ENCODE measurements at regions not wholly inside any gene's neighbourhood (a gene's known extent, or its start where the extent isn't known, plus 50 kb on each side); places are given as distances from the start of the nearest gene placed in this dataset.
"Not testable (repeated sequence)": the region's sequence is repeated elsewhere in the genome, so short reads cannot be mapped to it uniquely, and the experiment has no call there.

DNA sequence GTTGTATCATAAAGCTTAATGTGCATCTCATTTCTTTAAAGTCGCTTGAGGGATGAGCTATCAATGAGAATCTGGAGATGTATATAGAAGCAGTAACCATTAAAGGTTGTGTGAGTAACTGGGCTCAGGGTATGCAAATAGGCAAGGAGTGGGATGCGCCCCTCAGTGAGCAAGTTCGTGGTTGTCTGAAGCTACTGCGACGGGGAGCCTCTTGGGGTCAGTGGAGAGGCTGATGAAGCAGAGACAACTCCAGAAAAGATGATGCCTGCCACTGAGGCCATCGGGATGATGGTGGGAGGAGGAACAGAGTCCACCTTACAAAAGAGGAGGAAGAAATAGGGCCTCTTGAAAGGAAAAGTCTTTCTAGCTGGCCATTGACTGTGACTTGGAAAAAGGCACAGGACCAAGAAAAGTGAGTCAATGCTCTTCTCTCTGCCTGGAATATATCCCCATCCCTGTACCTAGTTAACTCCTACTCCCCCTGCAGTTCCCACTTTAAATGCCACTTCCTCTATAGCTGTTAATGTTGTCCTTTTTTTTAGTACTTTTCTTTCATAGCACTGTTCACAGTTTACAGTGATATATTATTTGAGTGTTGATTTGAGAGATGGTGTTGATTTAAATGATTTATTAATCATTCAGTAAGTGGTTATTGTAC lies 51.4 kb upstream of the LSM6 start:
- peak; percentile 91 for FAIRE-seq
- DNase-seq (ENCODE audit: insufficient read length, low spot score) = peak; percentile 7

DNA sequence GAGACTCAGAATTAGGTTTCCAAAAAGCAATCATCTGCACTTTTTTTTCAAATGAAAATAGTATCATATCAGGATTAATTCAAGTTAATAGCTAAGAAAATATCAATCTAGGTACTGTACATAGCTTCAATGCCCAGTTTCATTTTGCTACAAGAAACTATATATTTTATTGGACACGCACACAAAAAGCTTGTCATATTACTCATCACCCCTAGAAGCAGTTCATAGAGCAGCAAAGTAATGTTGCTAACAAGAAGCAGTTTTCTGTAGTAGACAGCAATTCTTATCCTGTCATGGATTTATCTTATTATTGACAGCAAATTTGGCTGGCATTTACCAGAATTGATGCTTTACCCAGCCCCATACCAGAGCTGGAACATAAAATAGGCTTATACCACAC lies 52.3 kb upstream of the LSM6 start:
- FAIRE-seq = no peak
- no peak for DNase-seq (ENCODE audit: insufficient read length, low spot score)

DNA sequence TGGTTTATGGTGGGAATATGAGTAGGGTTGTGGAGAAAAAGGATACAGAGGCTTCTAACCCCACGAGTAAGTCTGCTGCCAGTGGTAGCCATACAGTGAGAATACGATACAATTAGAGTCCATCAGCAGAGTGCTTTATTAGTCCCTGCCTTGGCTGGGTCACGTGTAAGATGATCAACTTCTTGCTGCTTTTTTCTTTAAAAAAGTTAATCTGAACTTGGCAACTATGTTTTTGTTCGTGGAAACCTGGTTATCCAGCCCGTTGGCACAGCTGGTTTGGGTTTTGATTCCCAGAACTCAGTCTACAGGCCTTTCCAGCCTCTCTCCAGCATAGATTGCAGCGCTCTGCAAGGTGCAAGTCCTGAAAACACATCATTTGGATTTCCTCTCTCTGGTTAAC lies 53.1 kb upstream of the LSM6 start:
- DNase-seq (ENCODE audit: insufficient read length, low spot score) (no peak), FAIRE-seq (no peak)

DNA sequence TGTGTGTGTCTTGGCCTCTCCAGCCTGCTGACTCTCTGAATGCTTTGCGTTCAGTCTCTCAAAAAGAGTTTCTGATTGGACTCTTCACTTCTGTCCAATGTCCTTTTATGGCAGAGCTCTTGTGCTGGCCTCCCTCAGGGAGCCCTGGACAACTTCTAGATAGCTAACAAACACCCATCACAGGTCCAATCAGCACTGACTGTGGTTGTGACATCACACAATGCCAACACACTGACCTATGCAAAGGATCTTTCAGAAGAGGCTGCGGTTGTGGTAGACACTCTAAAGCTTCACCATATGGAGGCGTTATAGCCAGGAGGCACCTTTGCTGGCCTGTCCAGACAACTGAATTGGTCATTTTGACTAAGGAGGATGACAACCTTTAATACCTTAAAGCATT lies 53.8 kb upstream of the LSM6 start:
- FAIRE-seq = no peak

DNA sequence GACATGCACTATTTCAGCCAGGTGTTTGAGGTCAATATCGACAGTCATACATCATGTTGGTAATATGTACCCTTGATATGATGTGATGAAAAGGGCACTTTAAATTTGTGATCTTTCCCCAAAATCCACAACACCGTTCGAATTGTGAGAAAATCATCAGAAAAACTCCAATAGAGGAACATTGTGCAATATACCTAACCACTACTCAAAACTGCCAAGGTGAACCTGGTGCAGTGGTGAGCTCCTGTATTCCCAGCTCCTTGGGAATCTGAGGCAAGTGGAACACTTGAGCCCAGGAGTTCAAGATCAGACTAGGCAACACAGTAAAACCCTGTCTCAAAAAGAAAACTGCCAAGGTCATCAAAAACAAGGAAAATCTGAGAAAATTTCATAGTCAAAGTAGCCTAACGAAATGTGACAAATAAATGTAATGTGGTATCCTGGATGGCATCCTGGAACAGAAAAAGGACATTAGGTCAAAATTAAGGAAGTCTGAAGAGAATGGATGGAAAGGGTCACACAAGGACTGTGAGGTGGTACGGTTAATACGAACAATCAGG lies 55.6 kb upstream of the LSM6 start:
- no peak for FAIRE-seq
- DNase-seq (ENCODE audit: insufficient read length, low spot score) = no peak

More for the DNA sequence above, 53.8 kb upstream of the LSM6 start:
- no peak for DNase-seq (ENCODE audit: insufficient read length, low spot score)

DNA sequence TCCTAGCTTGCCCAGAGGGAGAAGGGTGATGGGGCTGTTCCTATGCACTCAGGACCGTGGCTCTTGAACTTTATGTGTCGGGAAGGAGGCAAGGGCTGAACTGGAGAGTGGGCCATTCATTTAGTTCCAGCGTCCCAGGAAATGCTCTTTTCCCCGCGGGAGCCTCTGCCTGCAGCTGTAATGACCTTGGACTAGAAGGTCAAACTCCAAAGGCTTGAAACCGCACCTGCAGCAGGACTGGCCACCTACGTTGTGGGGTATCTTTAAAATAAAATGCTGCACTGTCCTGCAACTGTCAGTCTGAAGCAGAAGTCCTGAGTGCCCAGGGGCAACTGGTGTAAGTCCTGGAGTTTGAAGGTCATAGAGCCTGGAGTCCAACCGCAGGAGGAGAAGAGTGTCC lies 61.5 kb upstream of the LSM6 start:
- DNase-seq (ENCODE audit: insufficient read length, low spot score) (no peak), FAIRE-seq (no peak)

DNA sequence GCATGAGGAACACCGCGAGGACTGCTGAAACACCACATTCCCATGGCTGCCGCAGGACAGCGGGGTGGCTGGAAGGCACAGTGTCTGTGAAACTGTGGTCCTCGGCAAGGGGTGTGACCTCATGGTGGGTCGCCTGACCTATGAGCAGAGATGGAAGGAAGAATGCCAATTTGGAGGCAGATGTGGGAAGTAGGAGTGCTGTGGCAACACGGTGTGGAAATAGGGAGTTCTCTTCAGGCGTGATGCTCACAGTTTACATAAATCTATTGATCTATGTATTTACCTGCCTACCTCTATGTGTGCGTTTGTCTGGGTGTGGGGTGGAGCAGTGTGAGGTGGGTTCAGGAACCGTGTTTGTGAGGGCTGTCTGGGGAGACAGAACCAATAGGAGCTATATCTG lies 62.3 kb upstream of the LSM6 start:
- DNase-seq (ENCODE audit: insufficient read length, low spot score) (no peak), FAIRE-seq (no peak)

DNA sequence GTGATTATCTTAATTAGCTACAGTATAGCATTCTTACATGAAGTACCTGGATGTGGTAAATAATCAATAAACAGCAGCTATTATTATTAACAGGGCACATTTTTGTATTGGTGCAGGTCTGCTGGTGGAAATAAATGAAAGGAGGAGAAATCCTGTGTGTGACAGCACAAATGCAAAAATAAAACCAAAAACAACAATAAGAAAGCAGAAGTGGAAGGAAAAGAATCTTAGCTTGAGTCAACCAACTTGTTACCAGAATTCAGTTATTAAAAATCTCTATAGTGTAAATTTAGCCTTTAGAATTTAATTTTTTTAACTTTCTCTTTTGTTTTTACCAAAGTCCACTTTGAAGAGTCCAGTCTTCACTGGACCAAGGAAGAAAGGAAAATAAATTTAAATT lies 63.1 kb upstream of the LSM6 start:
- FAIRE-seq (peak; percentile 79), DNase-seq (ENCODE audit: insufficient read length, low spot score) (no peak)

DNA sequence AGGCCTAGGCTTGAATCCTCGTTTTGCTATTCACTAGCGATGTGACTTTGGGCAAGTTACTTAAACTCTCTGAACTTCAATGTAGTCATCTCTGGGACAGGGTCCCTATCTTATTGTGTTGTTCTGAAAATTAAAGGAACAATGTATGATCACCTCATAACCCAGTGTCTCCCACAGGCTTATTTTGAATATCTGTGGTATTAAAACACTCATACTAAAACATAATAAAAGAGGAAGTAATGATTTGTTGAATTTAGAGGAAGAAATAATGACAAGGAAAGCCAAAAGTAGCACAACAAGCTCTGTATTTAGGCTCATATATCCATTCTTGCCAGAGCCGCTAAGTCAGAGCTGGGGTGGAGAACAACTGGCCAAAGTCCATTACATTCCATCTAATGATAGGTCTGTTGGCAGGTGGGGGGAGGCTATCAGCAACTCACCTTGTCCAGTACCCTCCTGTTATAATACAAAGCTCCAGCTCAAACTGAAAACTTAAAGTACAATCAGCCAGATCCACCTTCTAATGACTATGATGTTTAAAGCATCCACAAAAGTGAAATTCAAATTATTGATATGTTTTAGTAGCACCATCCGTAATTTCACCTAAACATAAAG lies 64.5 kb upstream of the LSM6 start:
- peak; percentile 84 for FAIRE-seq
- DNase-seq (ENCODE audit: insufficient read length, low spot score) = no peak

DNA sequence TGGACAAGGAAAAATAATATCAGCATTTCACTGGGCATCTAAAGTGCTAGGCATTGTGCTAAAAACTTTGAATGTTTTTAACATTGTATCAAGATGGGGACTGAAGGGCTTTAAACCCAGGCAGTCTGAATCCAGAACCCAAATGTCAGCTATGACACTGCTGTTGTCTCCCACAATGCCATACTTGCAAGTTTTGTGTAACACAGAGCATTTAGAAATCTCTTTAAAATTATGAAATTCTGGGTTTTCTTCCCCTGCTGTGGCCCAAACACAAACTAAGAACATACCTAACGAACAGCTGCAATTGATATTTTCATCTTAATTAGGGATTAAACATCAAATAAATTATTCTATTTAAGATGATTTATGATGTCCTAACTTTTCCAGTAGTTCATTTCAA lies 66.8 kb upstream of the LSM6 start:
- DNase-seq (ENCODE audit: insufficient read length, low spot score) = no peak
- no peak for FAIRE-seq

DNA sequence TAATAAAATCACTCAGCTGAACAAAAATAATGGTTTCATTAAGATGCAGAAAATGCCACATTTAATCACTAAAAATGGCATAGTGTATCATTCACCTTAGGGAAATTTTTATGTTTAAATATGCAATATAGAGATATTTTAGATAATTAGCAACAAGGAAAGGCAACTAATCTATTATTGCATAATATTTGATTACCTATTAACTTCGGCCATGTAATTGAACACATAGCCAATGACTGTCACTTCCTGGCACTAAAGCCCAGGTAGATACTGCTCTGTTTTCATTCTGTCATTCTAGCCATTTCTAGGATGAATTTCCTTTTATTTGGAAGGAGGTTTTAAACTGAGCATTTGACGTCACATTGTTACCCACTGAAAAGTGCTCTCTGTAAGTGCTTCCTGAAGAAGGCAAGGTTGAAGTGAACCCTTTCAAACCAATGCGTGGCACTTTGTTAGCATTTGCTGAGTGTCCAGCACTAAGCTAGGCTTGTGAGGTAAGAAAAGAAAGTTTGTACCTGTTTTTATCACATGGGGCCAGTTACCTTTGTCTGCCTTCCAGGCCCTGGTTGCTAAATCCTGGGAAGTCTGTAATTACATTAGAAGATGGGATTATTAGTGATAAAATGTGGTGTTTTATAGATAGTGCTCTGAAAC lies 67.8 kb upstream of the LSM6 start:
- DNase-seq (ENCODE audit: insufficient read length, low spot score) (no peak), FAIRE-seq (no peak)

DNA sequence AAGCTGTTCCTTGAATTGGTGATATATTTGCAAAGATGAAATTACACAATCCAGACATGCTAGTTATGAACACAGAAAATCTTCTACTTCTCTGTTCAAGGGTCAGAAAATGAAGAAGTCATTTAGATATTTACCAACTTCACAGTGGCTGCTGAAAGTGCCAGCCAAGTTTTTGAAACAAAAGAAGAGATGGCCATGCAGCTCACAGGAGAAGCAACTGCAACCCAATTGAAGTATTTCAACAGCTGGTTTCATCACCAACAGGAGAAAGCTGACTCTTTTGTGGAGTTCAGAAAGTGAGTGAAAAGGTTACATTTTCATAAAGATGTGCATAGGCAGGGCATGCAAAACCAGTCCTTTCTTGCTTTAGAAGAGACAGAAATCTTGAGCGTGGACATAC lies 70.1 kb upstream of the LSM6 start:
- DNase-seq (ENCODE audit: insufficient read length, low spot score) (no peak), FAIRE-seq (peak; percentile 91)

DNA sequence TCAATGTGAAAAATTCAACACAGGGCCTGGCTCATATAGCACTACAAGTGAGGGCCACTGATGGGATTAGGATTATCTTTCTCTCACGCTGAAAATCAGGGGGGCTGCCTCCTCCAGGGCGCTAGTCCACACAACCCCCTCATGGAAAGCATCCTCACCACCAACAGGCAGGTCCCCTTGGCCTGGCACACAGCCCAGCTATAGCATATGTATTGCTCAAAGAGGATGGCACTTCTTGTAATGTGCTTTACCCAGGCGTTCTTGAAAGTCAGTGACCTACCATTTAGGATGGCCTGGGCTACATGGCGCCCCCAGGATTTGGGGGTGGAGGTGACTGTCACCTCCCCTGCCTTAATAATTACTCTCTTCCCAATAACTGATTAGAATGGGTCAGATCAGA lies 71.0 kb upstream of the LSM6 start:
- no peak for FAIRE-seq
- no peak for DNase-seq (ENCODE audit: insufficient read length, low spot score)

DNA sequence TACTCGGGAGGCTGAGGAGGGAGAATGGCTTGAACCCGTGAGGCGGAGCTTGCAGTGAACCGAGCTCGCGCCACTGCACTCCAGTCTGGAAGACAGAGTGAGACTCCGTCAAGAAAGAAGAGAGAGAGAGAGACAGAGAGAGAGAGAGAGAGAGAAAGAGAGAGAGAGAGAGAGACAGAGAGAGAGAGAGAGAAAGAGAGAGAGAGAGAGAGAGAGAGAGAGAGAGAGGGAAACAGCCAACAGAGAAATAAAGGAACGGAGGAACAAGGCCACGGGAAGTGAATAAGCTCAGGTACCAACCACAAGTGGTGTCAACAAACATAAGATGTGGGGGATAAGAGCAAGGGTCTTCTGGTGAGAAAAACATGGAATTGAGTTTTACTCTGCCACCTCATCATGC lies 71.5 kb upstream of the LSM6 start:
- FAIRE-seq; DNase-seq (ENCODE audit: insufficient read length, low spot score): not testable (repeated sequence)

DNA sequence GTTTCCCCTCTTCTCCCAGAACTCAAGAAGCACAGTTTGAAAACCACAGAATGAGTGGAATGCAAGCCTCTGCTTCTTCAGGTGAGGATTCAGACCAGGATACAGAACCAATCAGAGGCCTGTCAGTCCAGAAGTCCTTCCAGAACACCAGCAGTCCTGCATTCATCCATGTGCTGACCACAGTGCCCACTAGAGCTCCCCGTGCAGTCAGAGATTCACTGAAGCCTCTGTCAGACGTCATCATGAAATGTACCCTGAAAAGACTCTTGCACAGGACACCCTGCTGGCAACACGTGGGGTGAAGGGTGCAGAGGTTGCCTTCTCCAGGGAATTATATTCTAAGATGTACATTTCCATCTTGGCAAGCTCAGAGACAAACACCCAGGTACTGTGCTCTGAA lies 75.9 kb upstream of the LSM6 start:
- FAIRE-seq = peak; percentile 92
- no peak for DNase-seq (ENCODE audit: insufficient read length, low spot score)

DNA sequence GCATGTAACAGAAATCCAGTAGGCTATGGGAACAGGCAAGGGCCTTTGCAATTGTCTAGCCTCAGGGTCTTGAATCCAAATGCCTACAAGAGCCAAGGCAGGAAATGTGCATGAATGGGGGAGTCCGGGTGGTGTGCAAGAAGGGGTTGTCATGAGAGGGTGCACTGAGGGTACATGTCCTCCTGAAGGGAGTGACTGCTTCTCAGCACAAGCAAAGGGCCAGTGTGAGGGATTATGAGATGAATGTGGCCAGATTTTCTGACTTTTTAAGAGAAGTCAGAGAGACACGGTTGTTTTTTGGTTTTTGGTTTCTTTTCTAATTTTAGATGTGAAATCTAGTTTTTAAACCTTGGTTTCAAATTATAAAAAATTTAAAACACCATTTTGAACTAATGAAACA lies 76.5 kb upstream of the LSM6 start:
- peak; percentile 95 for FAIRE-seq

DNA sequence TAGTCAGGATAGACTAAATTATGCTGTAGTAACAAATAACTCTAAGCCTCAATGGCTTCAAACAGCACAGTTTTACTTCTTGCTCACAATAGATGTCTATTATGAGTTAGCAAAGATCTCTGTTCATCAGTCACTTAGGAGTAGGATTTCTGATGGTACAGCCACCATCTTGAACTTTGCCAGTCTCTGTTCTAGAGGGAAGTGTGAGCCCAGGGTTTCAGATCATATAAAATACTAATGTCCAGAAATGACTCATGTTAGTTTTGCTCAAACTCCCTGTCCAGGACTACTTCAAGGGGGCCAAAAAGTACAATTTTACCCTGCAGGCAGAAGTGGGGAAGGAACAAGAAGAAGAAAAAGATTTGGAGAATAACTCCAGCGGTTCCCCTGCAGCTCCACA lies 77.1 kb upstream of the LSM6 start:
- FAIRE-seq (no peak), DNase-seq (ENCODE audit: insufficient read length, low spot score) (no peak)

More for the DNA sequence above, 76.5 kb upstream of the LSM6 start:
- DNase-seq (ENCODE audit: insufficient read length, low spot score) = peak; percentile 27

DNA sequence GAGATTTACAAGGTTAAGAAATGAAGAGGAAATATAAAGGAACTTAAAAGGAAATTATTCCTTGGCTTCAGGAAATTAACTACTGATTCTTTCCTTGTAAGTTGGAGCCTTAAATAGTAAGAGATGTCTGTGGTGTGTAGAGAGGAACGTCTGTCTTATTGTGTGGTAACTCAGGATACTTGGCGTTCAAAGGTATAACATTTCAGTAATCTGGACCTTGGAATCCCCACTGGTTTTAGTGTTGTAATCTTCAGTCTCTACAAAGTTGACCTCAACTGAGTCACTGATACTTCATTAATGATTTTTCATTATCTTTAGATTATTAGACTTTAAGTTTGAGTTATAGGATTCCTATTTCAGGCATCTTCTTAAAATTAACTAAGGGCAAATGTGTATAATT lies 79.1 kb upstream of the LSM6 start:
- FAIRE-seq = no peak
- DNase-seq (ENCODE audit: insufficient read length, low spot score) = no peak

DNA sequence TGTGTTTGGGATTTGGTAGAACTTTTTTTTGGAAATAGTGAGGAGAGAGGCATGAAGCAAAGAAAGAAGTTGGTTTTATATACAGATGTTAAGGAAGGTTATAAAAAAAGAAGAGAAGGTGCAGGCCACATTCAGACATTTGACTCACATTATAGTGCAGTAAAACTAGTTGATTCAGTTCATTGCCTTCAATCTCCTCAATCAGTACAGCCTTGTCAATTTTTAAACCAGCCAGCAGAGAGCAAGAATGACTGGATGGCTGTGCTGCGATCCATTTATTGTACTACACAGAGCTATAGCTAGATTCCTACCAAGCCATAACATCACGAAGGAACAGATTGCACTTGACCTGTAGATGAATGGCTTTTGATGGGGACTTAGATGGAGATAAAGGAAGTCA lies 79.7 kb upstream of the LSM6 start:
- FAIRE-seq (no peak), DNase-seq (ENCODE audit: insufficient read length, low spot score) (no peak)

DNA sequence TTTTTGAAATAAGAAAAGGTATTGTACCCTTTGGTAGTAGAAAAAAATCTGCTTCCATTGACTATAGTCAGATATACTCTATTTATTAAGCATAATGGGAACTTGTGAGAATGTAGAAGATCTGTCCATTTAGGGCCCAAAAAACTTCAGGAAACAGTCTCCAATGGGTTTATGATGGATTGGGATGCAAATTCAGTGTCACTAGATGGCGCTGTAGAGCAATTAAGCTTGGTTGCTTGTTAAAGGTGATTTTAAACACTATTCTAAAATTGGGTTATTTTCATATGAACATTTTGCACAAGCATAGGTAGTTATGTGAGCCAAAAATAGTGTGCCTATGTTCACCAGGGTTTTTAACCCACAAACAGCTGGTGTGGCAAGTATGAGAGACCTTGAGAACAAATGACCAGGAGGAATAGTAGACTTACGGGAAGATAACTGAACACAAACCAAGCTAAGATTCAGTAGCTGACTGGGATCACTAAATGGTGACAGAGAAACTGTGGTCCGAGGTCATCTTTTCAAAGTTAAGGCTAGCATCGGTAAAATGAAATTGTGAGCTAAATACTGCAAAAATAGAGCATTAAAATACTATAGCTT lies 80.3 kb upstream of the LSM6 start:
- DNase-seq (ENCODE audit: insufficient read length, low spot score) (no peak), FAIRE-seq (peak; percentile 97)

DNA sequence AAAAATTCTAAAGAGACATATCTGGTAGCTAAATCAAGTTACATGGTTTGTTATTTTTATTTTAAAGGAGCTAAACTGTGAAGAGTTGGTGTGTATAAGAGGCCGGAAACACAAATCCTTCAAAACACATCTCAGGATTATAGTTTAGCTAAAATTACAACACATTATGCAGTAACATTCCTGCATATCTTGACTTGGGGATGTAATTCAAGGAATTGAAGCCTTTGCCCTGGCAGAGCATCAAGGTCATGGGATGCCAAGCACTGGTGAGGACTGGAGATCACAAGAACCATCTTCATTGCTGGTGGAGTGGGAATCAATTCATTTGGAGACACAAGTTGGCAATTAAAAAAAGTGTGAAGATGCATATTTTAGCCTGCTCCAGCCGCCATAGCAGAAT lies 86.8 kb upstream of the LSM6 start:
- FAIRE-seq (no peak), DNase-seq (ENCODE audit: insufficient read length, low spot score) (no peak)

DNA sequence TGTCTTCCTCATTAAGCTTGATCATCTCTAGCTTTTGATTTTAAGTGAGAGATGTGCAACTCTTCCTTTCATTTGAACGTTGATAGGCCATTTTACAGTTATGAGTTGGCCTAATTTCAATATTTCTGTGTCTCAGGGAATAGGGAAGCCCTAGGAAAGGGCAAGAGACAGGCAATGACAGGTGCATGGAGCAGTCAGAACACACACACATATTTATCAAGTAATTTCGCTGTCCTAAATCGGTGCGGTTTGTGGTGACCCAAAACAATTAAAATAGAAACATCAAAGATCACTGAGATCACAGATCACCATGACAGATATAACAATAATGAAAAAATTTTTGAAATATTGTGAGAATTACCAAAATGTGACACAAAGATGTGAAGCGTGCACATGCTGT lies 87.7 kb upstream of the LSM6 start:
- no peak for DNase-seq (ENCODE audit: insufficient read length, low spot score)
- FAIRE-seq = no peak

Measured in GM19239 (cell line).